ENCODE measurements at regions not wholly inside any gene's neighbourhood (a gene's known extent, or its start where the extent isn't known, plus 50 kb on each side); places are given as distances from the start of the nearest gene placed in this dataset. TPM values are rescaled to one million over a fixed set of nuclear protein-coding genes. Genes with fewer than 3 reads are reported as not detected.

DNA sequence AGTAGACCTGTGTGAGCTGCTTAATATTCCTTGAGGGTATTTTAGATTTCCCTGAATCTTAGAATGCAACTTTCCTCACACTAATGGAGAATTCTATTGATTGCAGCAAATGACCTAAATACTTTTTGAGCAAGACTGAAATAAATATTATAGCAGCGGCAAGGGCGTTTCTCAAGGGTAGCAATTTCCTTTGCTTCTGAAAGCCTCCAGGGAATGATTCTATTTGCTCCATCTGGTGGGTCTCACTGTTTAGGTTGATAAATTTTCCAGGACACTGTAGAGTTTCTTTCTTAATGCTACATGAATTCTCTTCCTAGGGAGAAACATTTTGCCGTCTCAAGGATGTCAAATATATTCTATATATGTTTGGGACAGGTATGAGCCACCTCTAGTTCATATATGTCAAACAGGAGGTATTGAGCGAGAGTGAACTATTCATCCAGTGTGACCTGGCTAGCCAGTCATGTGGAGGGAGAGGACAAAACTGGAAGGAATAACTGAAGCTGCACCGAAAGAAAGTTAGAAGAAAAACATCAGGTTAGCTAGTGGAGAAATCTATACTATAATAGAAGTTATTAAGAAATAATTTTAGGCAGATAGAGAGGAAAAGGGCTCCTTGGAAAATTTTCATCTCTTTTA, 57.9 kb upstream of the FZD8 start:
- no peak for DNase-seq
- no peak overlapping the region for H3K9ac ChIP-seq (ENCODE audit: low read length)
- no peak overlapping the region for H3K56ac ChIP-seq (ENCODE audit: low read length)
- no peak overlapping the region for H4K5ac ChIP-seq (ENCODE audit: low read length)
- H3K27ac ChIP-seq (ENCODE audit: low read depth, low read length), result no peak overlapping the region
- no peak overlapping the region for H2BK120ac ChIP-seq (ENCODE audit: low read depth, low read length)
- no peak overlapping the region for H3K23ac ChIP-seq (ENCODE audit: low read length)
- H3K27me3 ChIP-seq (ENCODE audit: insufficient read depth, low read length, poor library complexity), result no peaks in the 10 kb centered on the region
- no peak overlapping the region for H3K4ac ChIP-seq (ENCODE audit: low read depth, low read length)
- H2BK15ac ChIP-seq (replicated peaks; ENCODE audit: low read depth), result no peak overlapping the region
- no peaks in the 10 kb centered on the region for H3K79me2 ChIP-seq (ENCODE audit: control insufficient read depth, insufficient read depth, low read length)
- H3K36me3 ChIP-seq (ENCODE audit: control insufficient read depth, insufficient read depth, low read length), result no peaks in the 10 kb centered on the region
- no peaks in the 10 kb centered on the region for H3K79me1 ChIP-seq (ENCODE audit: low read length)
- H3K18ac ChIP-seq (ENCODE audit: low read length), result no peak overlapping the region
- no peak overlapping the region for H2AK5ac ChIP-seq (ENCODE audit: low read length)
- no peak overlapping the region for H2BK5ac ChIP-seq (ENCODE audit: low read length)
- no peak overlapping the region for H3K4me2 ChIP-seq (ENCODE audit: low read length)
- no CpG with 5 or more reads among the region's 5 CpGs for WGBS (ENCODE audit: extremely low coverage, insufficient coverage, low lambda C conversion rate)
- peaks cover 5% of the 10 kb centered on the region for H3K4me1 ChIP-seq (ENCODE audit: control insufficient read depth, low read depth, low read length)
- no peak overlapping the region for H3K4me3 ChIP-seq (ENCODE audit: low read length)
- H4K8ac ChIP-seq (ENCODE audit: low read depth, low read length), result no peak overlapping the region

DNA sequence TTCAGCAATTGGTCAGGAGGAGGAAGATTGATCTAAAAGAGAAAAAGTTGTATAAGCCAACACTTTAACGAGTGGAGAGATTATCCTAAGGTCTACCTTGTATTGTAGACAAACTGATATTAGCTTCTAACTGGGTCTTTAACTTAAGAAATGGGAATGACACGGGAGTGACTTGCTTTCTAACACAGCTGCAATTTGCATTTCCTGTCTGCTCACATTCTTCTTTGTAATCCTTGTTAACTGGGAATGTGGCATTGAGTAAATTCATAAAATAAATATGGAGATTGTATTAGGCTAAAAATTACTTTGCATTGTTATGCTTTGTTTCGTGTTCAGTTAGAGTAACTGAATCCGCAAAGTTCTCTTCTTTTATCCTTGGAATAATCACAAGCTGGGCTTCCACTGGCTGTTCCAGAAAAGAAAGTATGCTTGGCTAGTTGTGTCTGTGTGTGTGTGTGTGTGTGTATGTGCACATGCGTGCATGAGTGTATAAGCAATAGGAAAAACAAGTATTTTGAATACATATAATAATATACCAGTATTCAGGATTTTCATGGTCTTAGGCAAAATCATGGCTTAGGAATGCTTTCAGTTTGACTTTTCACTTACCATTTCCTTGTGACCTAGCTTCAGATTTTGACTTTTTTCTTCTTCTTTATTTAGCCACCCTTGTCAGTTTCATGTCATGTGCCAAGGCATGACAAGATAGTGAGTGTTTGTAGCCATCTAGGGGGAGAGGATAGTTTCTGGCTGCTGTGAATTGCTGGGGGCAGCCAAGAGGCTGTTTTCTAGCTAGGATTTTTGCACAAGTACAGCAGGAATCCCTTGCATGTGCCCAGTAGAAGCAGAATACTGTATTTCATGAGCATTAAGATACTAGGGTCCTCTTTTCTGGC, 54.5 kb upstream of the FZD8 start:
- Histone ChIP-seq H2AK5ac (ENCODE audit: low read length) (no peak overlapping the region), H4K8ac (ENCODE audit: low read depth, low read length) (no peak overlapping the region), H2BK5ac (ENCODE audit: low read length) (no peak overlapping the region), H3K23ac (ENCODE audit: low read length) (no peak overlapping the region), H2BK120ac (ENCODE audit: low read depth, low read length) (no peak overlapping the region), H3K4ac (ENCODE audit: low read depth, low read length) (no peak overlapping the region), H3K36me3 (ENCODE audit: control insufficient read depth, insufficient read depth, low read length) (no peaks in the 10 kb centered on the region), H3K9ac (ENCODE audit: low read length) (no peak overlapping the region), H3K18ac (ENCODE audit: low read length) (peak overlapping the region; percentile 84), H3K4me1 (ENCODE audit: control insufficient read depth, low read depth, low read length) (peaks cover 5% of the 10 kb centered on the region), H3K56ac (ENCODE audit: low read length) (no peak overlapping the region), H3K4me2 (ENCODE audit: low read length) (no peak overlapping the region), H3K79me2 (ENCODE audit: control insufficient read depth, insufficient read depth, low read length) (no peaks in the 10 kb centered on the region), H3K79me1 (ENCODE audit: low read length) (no peaks in the 10 kb centered on the region), H3K27ac (ENCODE audit: low read depth, low read length) (no peak overlapping the region), H3K27me3 (ENCODE audit: insufficient read depth, low read length, poor library complexity) (no peaks in the 10 kb centered on the region), H4K5ac (ENCODE audit: low read length) (no peak overlapping the region), H3K4me3 (ENCODE audit: low read length) (no peak overlapping the region), H2BK15ac (replicated peaks; ENCODE audit: low read depth) (peak overlapping the region; percentile 23)
- WGBS (ENCODE audit: extremely low coverage, insufficient coverage, low lambda C conversion rate), result no CpG with 5 or more reads among the region's 5 CpGs
- DNase-seq, result peak; percentile 47

DNA sequence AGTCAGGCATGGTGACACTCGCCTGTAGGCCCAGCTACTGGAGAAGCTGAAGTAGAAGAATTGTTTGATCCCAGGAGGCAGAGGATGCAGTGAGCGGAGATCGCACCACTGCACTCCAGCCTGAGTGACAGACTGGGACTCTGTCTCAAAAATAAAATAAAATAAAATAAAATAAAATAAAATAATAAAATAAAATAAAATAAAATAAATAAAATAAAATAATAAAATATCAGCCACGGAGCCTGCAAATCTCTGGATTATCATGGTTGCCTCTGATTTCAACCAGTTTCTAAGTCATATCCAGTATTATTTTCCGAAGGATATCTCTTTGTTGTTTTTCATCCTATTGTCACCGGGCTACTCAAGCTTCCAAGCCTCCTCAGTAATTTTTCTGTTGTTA, 51.7 kb upstream of the FZD8 start:
- WGBS (ENCODE audit: extremely low coverage, insufficient coverage, low lambda C conversion rate), result no CpG with 5 or more reads among the region's 6 CpGs
- Histone ChIP-seq H3K4me1 (ENCODE audit: control insufficient read depth, low read depth, low read length) (peaks cover 6% of the 10 kb centered on the region), H3K79me2 (ENCODE audit: control insufficient read depth, insufficient read depth, low read length) (no peaks in the 10 kb centered on the region), H3K36me3 (ENCODE audit: control insufficient read depth, insufficient read depth, low read length) (no peaks in the 10 kb centered on the region), H2BK15ac (replicated peaks; ENCODE audit: low read depth) (no peak overlapping the region), H3K23ac (ENCODE audit: low read length) (no peak overlapping the region), H3K56ac (ENCODE audit: low read length) (no peak overlapping the region), H3K4me2 (ENCODE audit: low read length) (no peak overlapping the region), H3K18ac (ENCODE audit: low read length) (no peak overlapping the region), H2BK120ac (ENCODE audit: low read depth, low read length) (no peak overlapping the region), H3K4ac (ENCODE audit: low read depth, low read length) (no peak overlapping the region), H3K27me3 (ENCODE audit: insufficient read depth, low read length, poor library complexity) (peaks cover 10% of the 10 kb centered on the region), H2BK5ac (ENCODE audit: low read length) (no peak overlapping the region), H4K8ac (ENCODE audit: low read depth, low read length) (no peak overlapping the region), H3K9ac (ENCODE audit: low read length) (no peak overlapping the region), H3K79me1 (ENCODE audit: low read length) (no peaks in the 10 kb centered on the region), H3K27ac (ENCODE audit: low read depth, low read length) (no peak overlapping the region), H2AK5ac (ENCODE audit: low read length) (no peak overlapping the region), H4K5ac (ENCODE audit: low read length) (no peak overlapping the region), H3K4me3 (ENCODE audit: low read length) (no peak overlapping the region)
- DNase-seq, result no peak

Small RNA genes lying in the stretch of these regions (small RNA-seq; reads per million reads assigned to genes)
- not detected for gene RF00019 (ENCODE audit: insufficient read depth)
- gene RF00561 (ENCODE audit: insufficient read depth), result not detected
